M059J (cell line): ENCODE measurements at regions not wholly inside any gene's neighbourhood (a gene's known extent, or its start where the extent isn't known, plus 50 kb on each side); places are given as distances from the start of the nearest gene placed in this dataset.
A peak's percentile ranks its signal among the peaks of the same experiment; 100 is the strongest.

Experiments
- DNase-seq: peaks from one replicate; pipeline ENCODE4 v3.0.0-alpha.2; 2012; ENCODE audit warnings: low read depth

GRCh38 chr6:101212640-101213039 lies 180.9 kb upstream of the GRIK2 start:
- DNase-seq = no peak

GRCh38 chr6:101222007-101222406 lies 171.5 kb upstream of the GRIK2 start:
- no peak for DNase-seq

GRCh38 chr6:101224751-101225150 lies 168.8 kb upstream of the GRIK2 start:
- no peak for DNase-seq

GRCh38 chr6:101226677-101227135 lies 166.8 kb upstream of the GRIK2 start:
- DNase-seq = peak; percentile 50

DNA sequence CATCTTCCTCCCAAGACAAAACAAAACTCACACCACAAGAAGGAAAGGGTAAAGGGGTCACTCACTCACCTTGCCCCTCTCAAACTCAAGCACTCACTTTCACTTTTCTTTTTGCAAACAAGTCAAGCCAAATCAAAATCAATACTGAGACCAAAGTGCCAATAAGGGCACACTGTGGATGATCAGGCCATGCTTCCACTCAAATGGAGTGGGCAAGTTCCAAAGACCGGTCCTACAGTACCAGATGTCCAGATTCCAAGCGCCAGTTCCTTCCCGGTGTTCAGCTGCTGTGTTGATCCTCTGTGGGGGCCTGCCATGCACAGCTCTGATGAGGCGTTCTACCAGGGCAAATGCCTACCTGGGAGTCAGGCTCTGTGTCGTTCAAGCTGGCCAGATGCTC lies 162.6 kb upstream of the GRIK2 start:
- DNase-seq = no peak

GRCh38 chr6:101231606-101232235 lies 161.8 kb upstream of the GRIK2 start:
- no peak for DNase-seq

- DNase-seq = no peak
Measured at GRCh38 chr6:101232961-101233360, 160.5 kb upstream of the GRIK2 start.

DNA sequence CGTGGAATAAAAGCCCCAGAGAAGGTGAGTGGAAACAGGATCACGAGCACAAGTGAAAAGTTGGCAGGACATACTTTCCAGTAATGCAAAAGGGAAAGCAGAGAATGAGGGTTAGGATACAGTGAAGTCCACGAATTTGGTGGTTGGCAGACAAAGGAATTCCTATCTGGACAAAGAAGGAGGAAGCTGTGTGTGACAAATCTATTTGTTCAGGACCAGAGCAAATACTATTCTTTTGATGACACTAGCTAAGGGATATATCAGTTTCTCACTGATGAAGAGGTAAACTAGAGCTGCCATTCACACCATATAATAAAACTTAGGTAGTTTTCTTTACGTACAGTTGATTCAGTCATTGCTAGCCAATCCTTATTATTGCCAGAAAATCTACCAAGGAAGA lies 156.8 kb upstream of the GRIK2 start:
- no peak for DNase-seq

DNA sequence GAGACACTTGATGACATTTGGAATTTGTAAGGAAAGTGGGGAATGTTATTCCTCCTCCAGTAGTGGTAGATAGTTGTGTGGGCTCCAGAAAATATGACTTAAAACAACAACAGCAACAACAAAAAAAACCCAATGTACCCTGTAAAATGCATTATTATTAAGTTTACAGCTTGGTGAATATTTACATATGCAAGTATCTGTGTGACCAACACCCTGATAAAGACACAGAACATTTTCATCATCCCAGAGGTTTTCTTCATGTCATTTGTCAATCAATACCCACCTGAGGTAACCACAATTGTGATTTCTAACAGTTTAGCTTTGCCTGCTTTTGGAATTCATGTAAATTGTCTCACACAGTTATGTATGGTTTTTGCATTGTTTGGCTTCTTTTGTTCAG lies 152.1 kb upstream of the GRIK2 start:
- DNase-seq = no peak

DNA sequence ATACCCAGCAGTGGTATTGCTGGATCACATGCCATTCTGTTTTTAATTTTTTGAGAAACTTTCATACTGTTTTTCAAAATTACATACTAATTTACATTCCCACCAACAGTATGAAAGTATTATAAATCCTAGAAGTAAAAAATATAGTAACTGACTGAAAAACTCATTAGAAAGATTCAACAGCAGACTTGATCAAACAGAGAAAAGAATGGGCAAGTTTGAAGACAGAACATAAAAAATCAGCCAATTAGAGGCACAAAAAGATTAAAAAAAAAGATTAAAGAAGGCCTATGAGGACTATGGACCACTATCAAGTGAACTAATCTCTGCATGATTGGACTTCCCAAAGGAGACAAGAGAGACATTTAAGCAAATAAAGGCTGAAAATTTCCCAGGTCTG lies 144.0 kb upstream of the GRIK2 start:
- DNase-seq = no peak

GRCh38 chr6:101257163-101257562 lies 136.3 kb upstream of the GRIK2 start:
- DNase-seq = no peak

GRCh38 chr6:101259505-101259904 lies 134.0 kb upstream of the GRIK2 start:
- DNase-seq = peak; percentile 1

- no peak for DNase-seq
Measured at GRCh38 chr6:101263596-101263995, 129.9 kb upstream of the GRIK2 start.

- no peak for DNase-seq
Measured at GRCh38 chr6:101266063-101266462, 127.4 kb upstream of the GRIK2 start.

GRCh38 chr6:101268541-101268940 lies 125.0 kb upstream of the GRIK2 start:
- DNase-seq = no peak

GRCh38 chr6:101275251-101275650 lies 118.3 kb upstream of the GRIK2 start:
- DNase-seq = no peak

GRCh38 chr6:101276066-101276465 lies 117.4 kb upstream of the GRIK2 start:
- DNase-seq = no peak

DNA sequence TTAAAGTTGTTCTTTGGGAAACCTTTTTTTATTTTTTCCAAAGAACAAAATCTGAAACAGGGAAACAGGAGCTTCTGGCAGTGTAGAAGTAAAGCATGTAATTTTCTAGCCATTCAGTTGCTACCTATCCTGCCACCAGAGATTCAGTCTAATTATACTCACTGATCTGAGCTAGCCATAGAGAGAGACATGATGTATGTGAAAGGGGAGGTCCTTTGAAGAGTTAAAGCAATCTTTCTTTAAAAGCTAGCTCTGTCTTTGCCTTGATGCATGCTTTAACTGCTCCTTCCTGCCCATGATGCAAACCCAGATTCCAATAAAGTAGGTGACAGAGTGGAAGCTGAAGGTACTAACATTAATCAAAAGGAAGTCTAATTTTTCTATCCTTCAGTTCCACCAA lies 114.1 kb upstream of the GRIK2 start:
- DNase-seq = no peak

- no peak for DNase-seq
Measured at GRCh38 chr6:101281266-101281665, 112.2 kb upstream of the GRIK2 start.

GRCh38 chr6:101284131-101284530 lies 109.4 kb upstream of the GRIK2 start:
- DNase-seq = no peak

DNA sequence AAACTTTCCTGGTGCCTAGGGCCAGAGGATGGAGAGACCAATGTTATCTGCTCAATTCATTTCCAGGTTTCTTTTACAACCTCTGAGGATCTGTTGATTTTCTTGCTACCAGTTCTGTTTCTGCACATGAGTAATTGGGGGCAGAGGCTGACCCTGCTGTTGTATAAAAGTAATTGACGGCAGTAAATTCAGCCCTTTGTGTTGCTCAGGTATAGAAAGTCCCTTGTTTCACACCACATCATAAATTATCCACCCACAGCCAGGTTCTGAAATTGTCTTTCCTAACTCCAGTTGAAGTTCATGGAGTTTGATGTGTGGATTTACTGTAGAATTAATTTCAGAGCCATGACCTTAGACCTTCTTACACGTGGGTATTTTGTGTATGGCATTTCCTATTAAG lies 107.4 kb upstream of the GRIK2 start:
- DNase-seq = no peak

- DNase-seq = no peak
Measured at GRCh38 chr6:101290346-101290745, 103.2 kb upstream of the GRIK2 start.

GRCh38 chr6:101294051-101294638 lies 99.4 kb upstream of the GRIK2 start:
- DNase-seq = no peak

DNA sequence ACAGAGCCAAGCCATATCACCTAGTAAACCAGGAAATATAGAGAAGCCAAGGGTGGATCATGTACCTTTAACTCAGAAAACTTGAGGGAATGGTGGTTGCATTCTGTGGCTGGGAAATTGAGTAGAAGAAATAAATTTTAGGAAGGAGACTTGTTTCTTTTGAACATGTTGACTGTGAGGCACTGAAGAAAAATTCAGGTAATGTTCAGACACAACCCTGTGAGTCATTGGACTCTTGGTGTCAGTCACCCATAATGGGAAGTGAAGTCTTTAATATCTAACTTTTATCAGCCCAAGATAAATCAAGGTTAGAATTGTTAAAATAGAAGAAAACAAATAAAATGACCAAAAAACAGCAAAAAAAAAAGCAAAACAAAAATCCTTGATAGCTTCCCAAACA lies 98.8 kb upstream of the GRIK2 start:
- DNase-seq = no peak
